Neural progenitor cell (in vitro differentiated cells): ENCODE measurements at regions not wholly inside any gene's neighbourhood (a gene's known extent, or its start where the extent isn't known, plus 50 kb on each side); places are given as distances from the start of the nearest gene placed in this dataset.

Experiments
- DNase-seq: peaks from one replicate; pipeline ENCODE4 v3.0.0-alpha.2; 2016; ENCODE audit warnings: low spot score
- H2AFZ ChIP-seq: fragments of 200-600 bp; sonication (generic); replicated peaks from 2 replicates; pipeline ENCODE4 v1.6.1; 2016; ENCODE audit warnings: antibody characterized with exemption
- H3F3A ChIP-seq: fragments of 200-600 bp; sonication (generic); 2 replicates; pipeline ENCODE4 v1.6.1; 2016; ENCODE audit warnings: antibody characterized with exemption, low read depth
- H3K27ac ChIP-seq: fragments of 200-600 bp; sonication (generic); 2 replicates; pipeline ENCODE4 v1.5.1; 2016; ENCODE audit warnings: mild to moderate bottlenecking
- H3K27me3 ChIP-seq: fragments of 200-600 bp; sonication (generic); 2 replicates; pipeline ENCODE4 v1.6.1; 2016; ENCODE audit warnings: mild to moderate bottlenecking, moderate library complexity
- H3K36me3 ChIP-seq: fragments of 200-600 bp; sonication (generic); 2 replicates; pipeline ENCODE4 v1.5.1; 2016
- H3K4me1 ChIP-seq: fragments of 200-600 bp; sonication (generic); 2 replicates; pipeline ENCODE4 v1.6.1; 2016; ENCODE audit warnings: mixed run types
- H3K4me2 ChIP-seq: fragments of 200-600 bp; sonication (generic); 2 replicates; pipeline ENCODE4 v1.6.1; 2016
- H3K4me3 ChIP-seq: fragments of 200-600 bp; sonication (generic); 2 replicates; pipeline ENCODE4 v1.5.1; 2016
- H3K79me2 ChIP-seq: fragments of 200-600 bp; sonication (generic); 2 replicates; pipeline ENCODE4 v1.6.1; 2016; ENCODE audit warnings: low read depth
- H3K9ac ChIP-seq: fragments of 200-600 bp; sonication (generic); 2 replicates; pipeline ENCODE4 v1.6.1; 2016
- H3K9me3 ChIP-seq: fragments of 200-600 bp; sonication (generic); 2 replicates; pipeline ENCODE4 v1.5.1; 2016; ENCODE audit warnings: low read depth
- H4K20me1 ChIP-seq: fragments of 200-600 bp; sonication (generic); 2 replicates; pipeline ENCODE4 v1.6.1; 2016; ENCODE audit warnings: low read depth
- H3K27ac Mint-ChIP-seq: 3 replicates; pipeline ENCODE4 v1.8.0; 2021; ENCODE audit warnings: mixed read lengths
- H3K27me3 Mint-ChIP-seq: 2 replicates; pipeline ENCODE4 v1.8.0; 2022; ENCODE audit warnings: low read depth, mild to moderate bottlenecking, inconsistent platforms, moderate library complexity, mixed read lengths; ENCODE audit not compliant: insufficient read depth
- H3K36me3 Mint-ChIP-seq: 3 replicates; pipeline ENCODE4 v1.8.0; 2021; ENCODE audit warnings: mixed read lengths
- H3K4me1 Mint-ChIP-seq: 3 replicates; pipeline ENCODE4 v1.8.0; 2021; ENCODE audit warnings: mixed read lengths
- H3K4me3 Mint-ChIP-seq: 3 replicates; pipeline ENCODE4 v1.8.0; 2021; ENCODE audit warnings: mild to moderate bottlenecking, moderate library complexity, mixed read lengths
- H3K9me3 Mint-ChIP-seq: 3 replicates; pipeline ENCODE4 v1.8.0; 2020; ENCODE audit warnings: mixed read lengths
- EZH2 ChIP-seq: fragments of 200-600 bp; sonication (generic); IDR thresholded peaks from 2 replicates; pipeline ENCODE4 v1.6.1; 2017; ENCODE audit warnings: antibody characterized with exemption, mild to moderate bottlenecking, moderate library complexity
- EZH2phosphoT487 ChIP-seq: fragments of 200-600 bp; sonication (generic); IDR thresholded peaks from 2 replicates; pipeline ENCODE4 v1.6.1; 2017; ENCODE audit warnings: antibody characterized with exemption
- TF ChIP-seq, protein P1 (sequence below): fragments of 200-600 bp; sonication (generic); IDR thresholded peaks from 2 replicates; pipeline ENCODE4 v1.5.1; 2017; ENCODE audit warnings: antibody characterized with exemption, mild to moderate bottlenecking

DNA sequence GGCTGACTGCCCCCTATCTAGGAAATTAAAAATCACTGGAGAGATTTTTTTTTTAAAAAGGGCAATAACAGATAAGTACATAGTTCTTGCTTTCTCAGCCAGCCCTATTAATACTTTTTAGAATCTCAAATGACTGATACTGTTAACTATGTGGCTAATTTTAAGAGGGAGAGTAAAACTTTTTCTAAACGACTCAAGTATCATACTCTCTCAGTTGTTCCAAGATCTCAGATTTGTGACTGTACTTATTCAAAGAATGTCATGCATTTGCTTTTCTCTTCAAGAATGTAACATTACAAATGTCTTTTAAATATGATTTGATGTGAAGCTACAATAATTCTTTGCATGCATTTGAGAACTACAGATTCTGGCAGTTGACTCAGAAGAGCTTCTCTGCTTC lies 55.4 kb upstream of the RAB11FIP2 start:
- no peak for TF ChIP-seq EZH2phosphoT487
- TF ChIP-seq, protein P1, sequence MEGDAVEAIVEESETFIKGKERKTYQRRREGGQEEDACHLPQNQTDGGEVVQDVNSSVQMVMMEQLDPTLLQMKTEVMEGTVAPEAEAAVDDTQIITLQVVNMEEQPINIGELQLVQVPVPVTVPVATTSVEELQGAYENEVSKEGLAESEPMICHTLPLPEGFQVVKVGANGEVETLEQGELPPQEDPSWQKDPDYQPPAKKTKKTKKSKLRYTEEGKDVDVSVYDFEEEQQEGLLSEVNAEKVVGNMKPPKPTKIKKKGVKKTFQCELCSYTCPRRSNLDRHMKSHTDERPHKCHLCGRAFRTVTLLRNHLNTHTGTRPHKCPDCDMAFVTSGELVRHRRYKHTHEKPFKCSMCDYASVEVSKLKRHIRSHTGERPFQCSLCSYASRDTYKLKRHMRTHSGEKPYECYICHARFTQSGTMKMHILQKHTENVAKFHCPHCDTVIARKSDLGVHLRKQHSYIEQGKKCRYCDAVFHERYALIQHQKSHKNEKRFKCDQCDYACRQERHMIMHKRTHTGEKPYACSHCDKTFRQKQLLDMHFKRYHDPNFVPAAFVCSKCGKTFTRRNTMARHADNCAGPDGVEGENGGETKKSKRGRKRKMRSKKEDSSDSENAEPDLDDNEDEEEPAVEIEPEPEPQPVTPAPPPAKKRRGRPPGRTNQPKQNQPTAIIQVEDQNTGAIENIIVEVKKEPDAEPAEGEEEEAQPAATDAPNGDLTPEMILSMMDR, result no peak
- no peak for TF ChIP-seq EZH2
- Mint-ChIP-seq H3K27ac (no peak overlapping the region), H3K27me3 (peaks cover 4% of the 10 kb centered on the region), H3K36me3 (peaks cover 3% of the 10 kb centered on the region), H3K4me3 (no peak overlapping the region), H3K4me1 (peaks cover under 1% of the 10 kb centered on the region), H3K9me3 (peaks cover 3% of the 10 kb centered on the region)
- H2AFZ ChIP-seq, result no peak overlapping the region
- H3K36me3 ChIP-seq, result no peaks in the 10 kb centered on the region
- H3K79me2 ChIP-seq, result no peaks in the 10 kb centered on the region
- H3K4me2 ChIP-seq, result no peak overlapping the region
- no peak overlapping the region for H3K9ac ChIP-seq
- no peak overlapping the region for H3K4me3 ChIP-seq
- no peaks in the 10 kb centered on the region for H4K20me1 ChIP-seq
- no peaks in the 10 kb centered on the region for H3K9me3 ChIP-seq
- H3K4me1 ChIP-seq, result no peaks in the 10 kb centered on the region
- no peak overlapping the region for H3K27ac ChIP-seq
- H3F3A ChIP-seq, result no peaks in the 10 kb centered on the region
- H3K27me3 ChIP-seq, result no peaks in the 10 kb centered on the region
- DNase-seq, result no peak

DNA sequence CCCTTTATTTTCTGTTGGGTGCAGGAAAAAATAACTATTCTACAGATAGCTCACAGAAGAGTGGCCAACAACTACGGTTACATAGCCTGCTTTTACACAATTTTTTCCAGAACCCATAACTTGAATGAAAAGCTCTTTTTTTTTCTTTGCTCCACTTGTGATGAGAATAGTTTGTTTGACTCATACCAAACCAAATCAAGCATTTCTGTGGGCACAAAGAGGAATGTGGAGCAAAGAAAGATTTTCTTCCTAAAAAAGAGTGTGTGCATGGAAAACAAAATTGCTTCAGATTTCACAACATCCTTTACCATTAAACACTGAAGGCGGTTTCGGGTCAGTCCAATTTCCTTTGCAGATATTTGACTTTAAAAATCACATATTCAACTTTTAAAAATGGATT lies 54.8 kb upstream of the RAB11FIP2 start:
- Mint-ChIP-seq H3K9me3 (no peaks in the 10 kb centered on the region), H3K27me3 (peaks cover 4% of the 10 kb centered on the region), H3K27ac (no peak overlapping the region), H3K36me3 (peaks cover 3% of the 10 kb centered on the region), H3K4me3 (no peak overlapping the region), H3K4me1 (no peaks in the 10 kb centered on the region)
- no peak for TF ChIP-seq EZH2phosphoT487
- no peak for TF ChIP-seq EZH2
- TF ChIP-seq, protein P1, result no peak
- no peaks in the 10 kb centered on the region for H3K9me3 ChIP-seq
- H3K27me3 ChIP-seq, result no peaks in the 10 kb centered on the region
- no peaks in the 10 kb centered on the region for H3F3A ChIP-seq
- H3K4me1 ChIP-seq, result no peaks in the 10 kb centered on the region
- H2AFZ ChIP-seq, result no peak overlapping the region
- H3K36me3 ChIP-seq, result no peaks in the 10 kb centered on the region
- H3K9ac ChIP-seq, result no peak overlapping the region
- H3K4me3 ChIP-seq, result no peak overlapping the region
- no peaks in the 10 kb centered on the region for H4K20me1 ChIP-seq
- H3K27ac ChIP-seq, result no peak overlapping the region
- H3K79me2 ChIP-seq, result no peaks in the 10 kb centered on the region
- no peak overlapping the region for H3K4me2 ChIP-seq
- no peak for DNase-seq
